HG03439 (cell line): ENCODE measurements at regions not wholly inside any gene's neighbourhood (a gene's known extent, or its start where the extent isn't known, plus 50 kb on each side); places are given as distances from the start of the nearest gene placed in this dataset.
"Not testable (repeated sequence)": the region's sequence is repeated elsewhere in the genome, so short reads cannot be mapped to it uniquely, and the experiment has no call there.

Experiments
- ATAC-seq: cut with Tn5 transposase; IDR thresholded peaks from one replicate; pipeline ENCODE4 v1.9.1; 2021; ENCODE audit warnings: mild to moderate bottlenecking, moderate library complexity; ENCODE audit not compliant: unreplicated experiment

DNA sequence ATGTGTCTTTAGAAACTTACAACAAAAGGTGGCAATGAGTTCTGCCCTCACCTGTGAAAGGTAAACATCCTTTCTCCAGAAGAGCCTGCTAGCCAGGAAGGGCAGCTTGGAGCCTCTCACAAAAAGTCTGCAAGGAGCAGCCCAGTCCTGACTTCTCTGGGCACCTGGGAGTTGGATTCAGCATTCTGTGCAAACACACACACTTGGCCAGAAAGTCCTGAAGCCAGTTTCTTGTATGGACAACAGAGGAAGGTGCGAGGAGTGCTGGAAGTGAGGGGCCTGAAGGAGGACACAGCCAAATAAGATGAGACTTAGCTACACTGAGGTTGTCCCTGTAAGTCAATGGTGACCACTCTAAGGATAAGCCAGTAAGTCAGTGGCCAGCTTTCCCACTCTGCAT, 52.4 kb upstream of the SLC1A4 start:
- ATAC-seq = no peak

GRCh38 chr2:64937314-64937686, 51.9 kb upstream of the SLC1A4 start:
- not testable (repeated sequence) for ATAC-seq

GRCh38 chr2:64937687-64938491, 51.3 kb upstream of the SLC1A4 start:
- ATAC-seq = peak; percentile 48

DNA sequence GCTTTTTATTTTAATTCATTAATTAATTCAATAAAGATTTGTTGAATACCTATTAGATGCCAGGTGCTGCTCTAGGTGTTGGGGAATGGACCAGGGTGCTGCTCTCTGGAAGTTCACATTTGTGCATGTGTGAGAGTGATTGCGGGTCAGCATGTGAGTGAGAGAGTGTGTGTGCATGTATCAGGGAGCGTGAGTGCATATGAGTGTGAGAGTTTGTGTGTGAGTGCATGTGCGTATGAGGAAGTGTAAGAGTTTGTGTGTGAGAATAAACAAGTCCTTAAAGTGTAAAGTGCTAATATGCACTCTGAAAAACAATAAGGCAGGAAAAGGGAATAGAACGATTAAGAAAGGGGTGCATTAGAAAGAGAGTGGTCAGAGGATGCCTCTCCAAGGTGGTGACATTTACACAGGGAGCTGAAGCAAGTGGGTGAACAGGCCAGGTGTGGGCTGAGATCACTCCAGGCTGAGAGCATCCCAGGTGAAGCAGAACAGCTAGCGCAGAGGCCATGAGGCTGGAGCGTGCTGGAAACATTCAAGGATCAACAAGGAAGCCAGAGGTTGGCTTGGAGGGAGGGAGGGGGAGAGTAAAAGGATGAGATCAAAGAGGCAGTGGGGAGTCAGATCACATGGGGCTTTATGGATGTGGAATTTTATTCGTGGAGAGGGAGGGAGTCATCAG, 50.5 kb upstream of the SLC1A4 start:
- no peak for ATAC-seq

- ATAC-seq = peak; percentile 36
Measured at GRCh38 chr2:64939332-64939917, 49.8 kb upstream of the SLC1A4 start.
